ENCODE measurements at regions not wholly inside any gene's neighbourhood (a gene's known extent, or its start where the extent isn't known, plus 50 kb on each side); places are given as distances from the start of the nearest gene placed in this dataset.

DNA sequence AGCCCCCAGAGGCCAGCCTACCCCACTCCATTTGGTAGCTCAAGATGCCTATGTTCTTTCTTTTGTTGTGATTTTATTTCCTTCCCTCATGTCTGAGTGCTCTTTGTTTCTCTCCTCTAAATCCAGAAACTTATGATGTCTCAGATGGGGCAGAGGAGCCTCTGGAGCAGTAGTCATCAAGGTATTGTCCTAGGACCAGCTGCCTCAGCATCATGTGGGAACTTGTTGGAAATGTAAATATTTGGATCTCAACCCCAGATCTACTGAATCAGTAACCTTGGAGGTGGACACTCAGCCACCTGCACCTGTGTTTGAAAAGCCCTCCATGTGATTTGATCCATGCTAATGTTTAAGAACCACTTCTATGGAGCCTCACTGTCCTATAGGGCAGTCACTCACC is 593.1 kb upstream of the PLXNA2 start (continued):
- no peak for TF ChIP-seq YY2 (tag by site-specific recombination; IDR thresholded peaks at IDR 0.05)
- no peak for TF ChIP-seq ZNF670 (tag by site-specific recombination; IDR thresholded peaks at IDR 0.05; ENCODE audit: low read depth)
- TF ChIP-seq, protein P1, sequence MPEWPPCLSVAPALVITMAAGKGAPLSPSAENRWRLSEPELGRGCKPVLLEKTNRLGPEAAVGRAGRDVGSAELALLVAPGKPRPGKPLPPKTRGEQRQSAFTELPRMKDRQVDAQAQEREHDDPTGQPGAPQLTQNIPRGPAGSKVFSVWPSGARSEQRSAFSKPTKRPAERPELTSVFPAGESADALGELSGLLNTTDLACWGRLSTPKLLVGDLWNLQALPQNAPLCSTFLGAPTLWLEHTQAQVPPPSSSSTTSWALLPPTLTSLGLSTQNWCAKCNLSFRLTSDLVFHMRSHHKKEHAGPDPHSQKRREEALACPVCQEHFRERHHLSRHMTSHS (tag by site-specific recombination; IDR thresholded peaks at IDR 0.05): no peak
- no peak for TF ChIP-seq GFI1B (tag by site-specific recombination; IDR thresholded peaks at IDR 0.05)

DNA sequence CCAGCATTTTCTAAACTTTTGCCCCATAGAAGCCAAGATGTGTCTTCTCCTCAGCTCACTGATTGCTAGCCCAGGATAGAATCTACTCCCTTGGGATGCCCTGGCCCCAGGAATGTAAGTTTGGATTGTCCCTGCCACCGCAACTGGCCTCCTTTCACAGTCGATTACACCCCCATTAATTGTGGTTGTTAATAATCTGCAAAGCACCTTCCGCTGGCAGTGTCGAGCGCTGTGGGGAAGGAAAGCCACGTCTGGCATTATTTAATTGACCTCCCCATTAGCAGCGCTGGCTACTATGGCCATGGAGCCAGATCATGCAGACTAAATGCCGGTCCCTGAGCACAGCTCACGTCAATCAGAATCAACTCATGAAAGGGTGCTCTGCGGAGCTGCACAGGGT is 597.3 kb upstream of the PLXNA2 start:
- H3K36me3 ChIP-seq (ENCODE audit: control insufficient read depth in 2 of 2, insufficient read depth in 1 of 2, low read length in 2 of 2): no peaks in the 10 kb centered on the region
- ChIA-PET POLR2A (no interaction called here), CTCF (no interaction called here)
- no peaks in the 10 kb centered on the region for H3K4me1 ChIP-seq (ENCODE audit: control insufficient read depth, insufficient read depth, low read length)
- no peak overlapping the region for H3K4me3 ChIP-seq (ENCODE audit: low read depth, low read length)
- TF ChIP-seq ZNF548 (tag by site-specific recombination; IDR thresholded peaks at IDR 0.05) (no peak), GLI2 (tag by site-specific recombination; IDR thresholded peaks at IDR 0.05; ENCODE audit: borderline replicate concordance, low read depth) (no peak), ZNF324 (tag by site-specific recombination; IDR thresholded peaks at IDR 0.05) (no peak), HOXD13 (CRISPR knock-in tag; IDR thresholded peaks at IDR 0.05; ENCODE audit: borderline replicate concordance) (no peak), ZNF707 (tag by site-specific recombination; IDR thresholded peaks at IDR 0.05) (no peak), ZFP3 (tag by site-specific recombination; IDR thresholded peaks at IDR 0.05; ENCODE audit: low read depth) (no peak), ZNF670 (tag by site-specific recombination; IDR thresholded peaks at IDR 0.05; ENCODE audit: low read depth) (no peak), ZNF48 (tag by site-specific recombination; IDR thresholded peaks at IDR 0.05) (no peak), ZNF10 (tag by site-specific recombination; IDR thresholded peaks at IDR 0.05) (no peak)
- H3K27ac ChIP-seq (ENCODE audit: extremely low read depth, low read depth, low read length): no peak overlapping the region
- no peaks in the 10 kb centered on the region for H3K9me3 ChIP-seq (ENCODE audit: control insufficient read depth, insufficient read depth, low read depth, low read length)

DNA sequence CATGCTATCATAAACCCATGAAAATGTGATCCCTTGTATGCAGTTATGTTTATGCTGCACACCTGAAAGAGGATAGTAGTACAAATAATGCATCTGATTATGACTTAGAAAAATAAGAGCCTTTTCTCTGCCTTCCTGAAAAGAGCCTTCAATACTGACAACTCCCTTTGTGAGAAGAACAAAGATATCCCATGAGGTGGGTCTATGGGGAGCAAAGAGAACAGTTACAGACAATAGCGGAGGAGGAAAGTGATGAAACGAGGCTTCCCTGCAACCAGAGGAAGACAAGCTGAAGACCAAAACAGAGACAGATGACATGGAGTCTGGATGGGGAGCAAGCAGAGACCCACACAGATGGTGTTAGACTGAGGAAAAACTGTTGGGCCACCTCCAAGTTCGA is 598.3 kb upstream of the PLXNA2 start:
- Histone ChIP-seq H3K36me3 (ENCODE audit: control insufficient read depth in 2 of 2, insufficient read depth in 1 of 2, low read length in 2 of 2) (no peaks in the 10 kb centered on the region), H3K4me3 (ENCODE audit: low read depth, low read length) (no peak overlapping the region), H3K4me1 (ENCODE audit: control insufficient read depth, insufficient read depth, low read length) (no peaks in the 10 kb centered on the region), H3K27ac (ENCODE audit: extremely low read depth, low read depth, low read length) (no peak overlapping the region), H3K9me3 (ENCODE audit: control insufficient read depth, insufficient read depth, low read depth, low read length) (no peaks in the 10 kb centered on the region)
- ChIA-PET CTCF (no interaction called here), POLR2A (no interaction called here)
- TF ChIP-seq, protein P2, sequence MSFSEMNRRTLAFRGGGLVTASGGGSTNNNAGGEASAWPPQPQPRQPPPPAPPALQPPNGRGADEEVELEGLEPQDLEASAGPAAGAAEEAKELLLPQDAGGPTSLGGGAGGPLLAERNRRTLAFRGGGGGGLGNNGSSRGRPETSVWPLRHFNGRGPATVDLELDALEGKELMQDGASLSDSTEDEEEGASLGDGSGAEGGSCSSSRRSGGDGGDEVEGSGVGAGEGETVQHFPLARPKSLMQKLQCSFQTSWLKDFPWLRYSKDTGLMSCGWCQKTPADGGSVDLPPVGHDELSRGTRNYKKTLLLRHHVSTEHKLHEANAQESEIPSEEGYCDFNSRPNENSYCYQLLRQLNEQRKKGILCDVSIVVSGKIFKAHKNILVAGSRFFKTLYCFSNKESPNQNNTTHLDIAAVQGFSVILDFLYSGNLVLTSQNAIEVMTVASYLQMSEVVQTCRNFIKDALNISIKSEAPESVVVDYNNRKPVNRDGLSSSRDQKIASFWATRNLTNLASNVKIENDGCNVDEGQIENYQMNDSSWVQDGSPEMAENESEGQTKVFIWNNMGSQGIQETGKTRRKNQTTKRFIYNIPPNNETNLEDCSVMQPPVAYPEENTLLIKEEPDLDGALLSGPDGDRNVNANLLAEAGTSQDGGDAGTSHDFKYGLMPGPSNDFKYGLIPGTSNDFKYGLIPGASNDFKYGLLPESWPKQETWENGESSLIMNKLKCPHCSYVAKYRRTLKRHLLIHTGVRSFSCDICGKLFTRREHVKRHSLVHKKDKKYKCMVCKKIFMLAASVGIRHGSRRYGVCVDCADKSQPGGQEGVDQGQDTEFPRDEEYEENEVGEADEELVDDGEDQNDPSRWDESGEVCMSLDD (tag by site-specific recombination; IDR thresholded peaks at IDR 0.05): no peak
- no peak for TF ChIP-seq ZNF561 (tag by site-specific recombination; IDR thresholded peaks at IDR 0.05; ENCODE audit: borderline replicate concordance)
- no peak for TF ChIP-seq ZNF292 (tag by site-specific recombination; IDR thresholded peaks at IDR 0.05; ENCODE audit: borderline replicate concordance, low read depth)
- no peak for TF ChIP-seq ZNF843 (tag by site-specific recombination; IDR thresholded peaks at IDR 0.05)
- TF ChIP-seq, protein P3, sequence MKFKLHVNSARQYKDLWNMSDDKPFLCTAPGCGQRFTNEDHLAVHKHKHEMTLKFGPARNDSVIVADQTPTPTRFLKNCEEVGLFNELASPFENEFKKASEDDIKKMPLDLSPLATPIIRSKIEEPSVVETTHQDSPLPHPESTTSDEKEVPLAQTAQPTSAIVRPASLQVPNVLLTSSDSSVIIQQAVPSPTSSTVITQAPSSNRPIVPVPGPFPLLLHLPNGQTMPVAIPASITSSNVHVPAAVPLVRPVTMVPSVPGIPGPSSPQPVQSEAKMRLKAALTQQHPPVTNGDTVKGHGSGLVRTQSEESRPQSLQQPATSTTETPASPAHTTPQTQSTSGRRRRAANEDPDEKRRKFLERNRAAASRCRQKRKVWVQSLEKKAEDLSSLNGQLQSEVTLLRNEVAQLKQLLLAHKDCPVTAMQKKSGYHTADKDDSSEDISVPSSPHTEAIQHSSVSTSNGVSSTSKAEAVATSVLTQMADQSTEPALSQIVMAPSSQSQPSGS (tag by site-specific recombination; IDR thresholded peaks at IDR 0.05; ENCODE audit: low read depth): no peak
- TF ChIP-seq, protein P4, sequence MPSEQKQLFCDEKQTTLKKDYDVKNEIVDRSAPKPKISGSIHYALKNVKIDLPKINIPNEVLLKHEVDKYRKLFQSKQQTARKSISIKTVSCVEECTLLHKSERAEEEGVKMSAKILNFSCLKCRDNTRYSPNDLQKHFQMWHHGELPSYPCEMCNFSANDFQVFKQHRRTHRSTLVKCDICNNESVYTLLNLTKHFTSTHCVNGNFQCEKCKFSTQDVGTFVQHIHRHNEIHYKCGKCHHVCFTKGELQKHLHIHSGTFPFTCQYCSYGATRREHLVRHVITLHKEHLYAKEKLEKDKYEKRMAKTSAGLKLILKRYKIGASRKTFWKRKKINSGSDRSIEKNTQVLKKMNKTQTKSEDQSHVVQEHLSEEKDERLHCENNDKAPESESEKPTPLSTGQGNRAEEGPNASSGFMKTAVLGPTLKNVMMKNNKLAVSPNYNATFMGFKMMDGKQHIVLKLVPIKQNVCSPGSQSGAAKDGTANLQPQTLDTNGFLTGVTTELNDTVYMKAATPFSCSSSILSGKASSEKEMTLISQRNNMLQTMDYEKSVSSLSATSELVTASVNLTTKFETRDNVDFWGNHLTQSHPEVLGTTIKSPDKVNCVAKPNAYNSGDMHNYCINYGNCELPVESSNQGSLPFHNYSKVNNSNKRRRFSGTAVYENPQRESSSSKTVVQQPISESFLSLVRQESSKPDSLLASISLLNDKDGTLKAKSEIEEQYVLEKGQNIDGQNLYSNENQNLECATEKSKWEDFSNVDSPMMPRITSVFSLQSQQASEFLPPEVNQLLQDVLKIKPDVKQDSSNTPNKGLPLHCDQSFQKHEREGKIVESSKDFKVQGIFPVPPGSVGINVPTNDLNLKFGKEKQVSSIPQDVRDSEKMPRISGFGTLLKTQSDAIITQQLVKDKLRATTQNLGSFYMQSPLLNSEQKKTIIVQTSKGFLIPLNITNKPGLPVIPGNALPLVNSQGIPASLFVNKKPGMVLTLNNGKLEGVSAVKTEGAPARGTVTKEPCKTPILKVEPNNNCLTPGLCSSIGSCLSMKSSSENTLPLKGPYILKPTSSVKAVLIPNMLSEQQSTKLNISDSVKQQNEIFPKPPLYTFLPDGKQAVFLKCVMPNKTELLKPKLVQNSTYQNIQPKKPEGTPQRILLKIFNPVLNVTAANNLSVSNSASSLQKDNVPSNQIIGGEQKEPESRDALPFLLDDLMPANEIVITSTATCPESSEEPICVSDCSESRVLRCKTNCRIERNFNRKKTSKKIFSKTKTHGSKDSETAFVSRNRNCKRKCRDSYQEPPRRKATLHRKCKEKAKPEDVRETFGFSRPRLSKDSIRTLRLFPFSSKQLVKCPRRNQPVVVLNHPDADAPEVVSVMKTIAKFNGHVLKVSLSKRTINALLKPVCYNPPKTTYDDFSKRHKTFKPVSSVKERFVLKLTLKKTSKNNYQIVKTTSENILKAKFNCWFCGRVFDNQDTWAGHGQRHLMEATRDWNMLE (tag by site-specific recombination; conservative IDR thresholded peaks at IDR 0.05; ENCODE audit: low read depth): no peak
- TF ChIP-seq, protein P5, sequence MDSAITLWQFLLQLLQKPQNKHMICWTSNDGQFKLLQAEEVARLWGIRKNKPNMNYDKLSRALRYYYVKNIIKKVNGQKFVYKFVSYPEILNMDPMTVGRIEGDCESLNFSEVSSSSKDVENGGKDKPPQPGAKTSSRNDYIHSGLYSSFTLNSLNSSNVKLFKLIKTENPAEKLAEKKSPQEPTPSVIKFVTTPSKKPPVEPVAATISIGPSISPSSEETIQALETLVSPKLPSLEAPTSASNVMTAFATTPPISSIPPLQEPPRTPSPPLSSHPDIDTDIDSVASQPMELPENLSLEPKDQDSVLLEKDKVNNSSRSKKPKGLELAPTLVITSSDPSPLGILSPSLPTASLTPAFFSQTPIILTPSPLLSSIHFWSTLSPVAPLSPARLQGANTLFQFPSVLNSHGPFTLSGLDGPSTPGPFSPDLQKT (IDR thresholded peaks at IDR 0.05; ENCODE audit: borderline replicate concordance, low read depth, low read length): no peak
- no peak for TF ChIP-seq ZNF214 (tag by site-specific recombination; IDR thresholded peaks at IDR 0.05; ENCODE audit: borderline replicate concordance)
- no peak for TF ChIP-seq ZNF521 (tag by site-specific recombination; IDR thresholded peaks at IDR 0.05)
- no peak for TF ChIP-seq YY2 (tag by site-specific recombination; IDR thresholded peaks at IDR 0.05)
- TF ChIP-seq ZNF701 (tag by site-specific recombination; IDR thresholded peaks at IDR 0.05): no peak
